NCI-H2081 (cell line): ENCODE measurements at regions not wholly inside any gene's neighbourhood (a gene's known extent, or its start where the extent isn't known, plus 50 kb on each side); places are given as distances from the start of the nearest gene placed in this dataset.

Experiments used
- DNase-seq, 2 experiments: peaks; one replicate each; lab custom pipeline; 2025; lab: John Stamatoyannopoulos, UW

DNA sequence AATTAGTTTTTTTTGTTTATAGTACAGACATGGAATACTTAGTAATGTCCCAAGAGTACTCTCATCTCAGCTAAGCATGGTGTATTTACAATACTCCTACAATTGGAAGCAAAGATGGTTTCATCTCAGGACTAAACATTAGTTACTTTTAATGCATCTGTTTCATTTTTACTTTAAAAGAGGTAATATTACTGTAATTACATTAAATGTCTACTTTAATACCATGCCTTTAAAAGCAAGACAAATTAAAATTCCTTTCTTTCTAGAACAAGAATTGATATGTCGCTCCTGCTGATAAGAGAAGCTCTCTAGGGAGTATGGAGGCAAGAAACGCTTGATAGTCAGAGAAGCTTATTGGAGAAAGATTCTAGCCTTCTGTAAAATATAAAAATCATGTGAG is 284.9 kb upstream of the ADAMTS5 start:
- no peak for DNase-seq

DNA sequence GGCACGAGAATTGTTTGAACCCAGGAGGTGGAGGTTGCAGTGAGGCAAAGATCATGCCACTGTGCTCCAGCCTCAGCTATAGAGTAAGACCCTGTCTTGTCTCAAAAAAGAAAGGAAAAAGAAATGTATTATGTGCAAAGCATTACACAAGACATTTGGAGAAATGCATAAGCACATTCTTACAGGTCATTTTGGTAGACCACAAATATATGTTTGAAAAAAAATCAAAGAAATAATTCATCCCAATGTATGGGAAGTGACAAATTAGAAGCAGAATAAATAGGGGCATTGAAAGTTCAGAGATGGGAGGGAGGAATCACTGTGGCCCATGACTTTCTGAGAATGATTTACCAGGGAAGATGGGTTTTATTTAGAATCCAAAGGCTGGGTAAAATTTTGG is 283.5 kb upstream of the ADAMTS5 start:
- no peak for DNase-seq

DNA sequence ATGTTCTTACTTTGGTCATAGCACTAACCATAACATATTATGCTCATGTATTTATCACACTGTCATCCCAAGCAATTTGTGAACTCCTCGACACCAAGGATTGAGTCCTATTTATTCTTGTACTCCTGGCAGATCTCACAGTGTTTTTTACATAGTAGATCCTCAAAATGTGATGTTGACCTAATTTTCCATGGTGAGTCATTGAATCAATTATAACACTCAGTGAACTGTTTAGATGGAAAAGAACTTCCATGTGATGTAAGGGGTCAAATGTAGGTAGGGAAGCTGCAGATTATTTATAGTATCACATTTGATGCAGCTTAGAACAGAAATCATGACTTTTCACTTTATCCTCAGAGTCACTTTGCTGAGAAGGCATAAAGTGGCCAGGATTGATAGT is 281.9 kb upstream of the ADAMTS5 start:
- DNase-seq, result no peak

DNA sequence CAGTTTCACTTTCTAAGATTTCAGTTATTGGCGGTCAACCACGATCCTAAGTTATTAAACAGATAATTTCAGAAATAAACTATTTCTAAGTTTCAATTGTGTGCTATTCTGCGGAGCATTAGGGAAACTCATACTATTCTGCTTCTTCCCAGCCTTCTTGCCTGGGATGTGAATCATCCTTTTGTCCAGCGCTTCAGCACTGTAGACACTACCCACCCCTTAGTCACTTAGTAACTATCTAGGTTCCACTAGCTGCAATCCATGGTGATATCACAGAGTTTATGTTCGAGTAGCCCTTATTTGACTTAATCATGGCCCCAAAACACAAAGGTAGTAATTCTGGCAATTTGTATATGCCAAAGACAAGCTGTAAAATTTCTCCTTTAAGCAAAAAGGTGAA is 279.9 kb upstream of the ADAMTS5 start:
- DNase-seq, result no peak

DNA sequence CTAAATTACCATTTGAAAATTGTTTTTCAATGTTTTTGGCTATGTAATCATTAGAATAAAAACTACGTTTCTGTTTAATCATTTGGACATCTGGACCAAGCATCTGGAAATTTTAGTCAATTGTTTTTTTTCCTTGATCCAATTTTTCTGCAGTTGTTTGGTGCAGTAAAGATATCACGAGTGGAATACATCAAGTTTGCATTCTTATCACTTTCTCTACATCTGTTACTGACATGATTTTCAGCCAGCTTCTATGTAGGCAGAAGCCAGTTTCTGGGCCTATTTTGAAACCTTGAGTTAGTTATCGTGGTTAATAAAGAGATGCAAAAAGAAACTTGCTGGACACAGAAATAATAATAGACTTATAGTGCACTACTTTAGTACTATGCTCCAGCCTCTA is 277.9 kb upstream of the ADAMTS5 start:
- no peak for DNase-seq

DNA sequence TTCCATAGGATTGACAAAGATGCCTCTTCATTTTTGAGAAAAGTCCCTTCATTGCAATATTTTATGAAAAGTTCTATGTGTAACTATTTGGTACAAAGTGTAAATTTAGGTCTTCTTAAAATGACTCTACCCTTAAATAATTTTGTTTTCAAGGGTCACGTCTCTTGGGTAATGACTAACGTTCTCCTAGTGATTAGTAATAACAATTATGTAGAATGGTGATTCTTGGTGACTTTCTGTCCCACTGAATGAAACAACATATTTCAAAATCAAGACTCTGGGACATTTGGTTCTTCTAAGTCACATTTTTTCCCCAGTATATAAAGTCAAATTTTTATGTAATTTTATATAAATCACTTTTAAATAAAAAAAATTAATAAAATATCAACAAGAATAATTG is 277.5 kb upstream of the ADAMTS5 start:
- no peak for DNase-seq

DNA sequence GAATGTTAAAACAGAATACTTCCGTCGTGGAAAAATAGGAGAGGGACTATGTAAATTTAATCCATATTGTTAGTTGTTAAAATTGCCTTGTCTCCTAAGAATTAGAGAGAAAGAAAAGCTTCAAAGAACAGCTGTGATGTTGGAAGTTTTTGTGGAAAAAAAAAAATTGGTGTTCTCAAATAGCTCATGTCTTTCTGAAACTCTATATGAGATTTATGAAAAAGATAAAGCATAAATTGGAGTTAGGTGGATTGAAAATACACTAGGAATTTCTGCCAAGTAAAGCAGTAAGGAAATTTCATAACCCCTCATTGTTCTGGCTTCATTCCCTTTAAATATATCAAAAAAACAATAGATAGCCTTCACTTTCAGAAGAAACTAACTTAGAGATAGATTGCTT is 274.0 kb upstream of the ADAMTS5 start:
- no peak for DNase-seq

DNA sequence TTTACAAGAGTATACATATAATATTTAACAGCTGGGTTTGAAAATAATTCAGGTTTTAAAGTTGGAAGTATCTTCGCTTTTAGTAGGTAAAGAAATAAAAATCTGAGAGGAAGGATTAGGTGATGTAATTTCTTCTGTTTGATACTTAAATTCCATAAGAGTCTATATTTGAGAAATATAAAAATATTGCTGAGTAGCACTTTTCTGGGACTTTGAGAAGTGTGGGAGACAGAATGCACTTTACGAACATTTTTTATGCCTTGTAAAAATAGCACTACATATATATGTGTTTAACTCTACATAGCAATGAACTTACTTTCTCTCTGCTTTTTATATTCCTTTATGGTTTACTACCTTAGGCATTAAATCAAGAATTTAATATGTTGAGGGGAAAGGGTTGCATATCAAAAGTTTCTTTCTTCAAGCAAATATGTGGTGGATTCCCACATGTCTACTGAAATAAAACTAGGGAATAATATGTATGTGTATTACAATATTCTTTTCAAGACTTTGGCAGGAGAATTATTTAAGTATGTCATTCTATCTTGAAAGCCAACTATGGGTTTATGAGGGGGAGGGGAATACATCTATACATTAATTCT is 266.7 kb upstream of the ADAMTS5 start:
- no peak for DNase-seq

DNA sequence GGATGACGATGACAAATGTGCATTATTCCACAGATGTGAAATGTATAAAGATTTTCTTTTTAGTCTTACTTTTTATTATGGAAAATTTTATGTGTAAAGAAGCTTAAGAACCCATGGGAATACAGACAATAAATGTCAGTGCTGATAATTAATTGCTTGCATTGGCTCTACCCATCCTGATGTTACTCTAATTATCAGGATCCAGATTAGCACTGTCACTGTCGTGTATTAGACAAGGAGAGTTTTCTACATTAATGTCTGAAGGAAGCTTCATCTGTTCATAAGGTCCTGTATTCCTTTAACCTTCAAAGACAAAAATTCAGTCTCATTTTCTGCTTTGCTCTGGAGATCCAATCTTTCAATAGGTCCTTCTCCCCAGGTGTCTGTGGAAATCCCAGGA is 259.1 kb upstream of the ADAMTS5 start:
- DNase-seq, result no peak

DNA sequence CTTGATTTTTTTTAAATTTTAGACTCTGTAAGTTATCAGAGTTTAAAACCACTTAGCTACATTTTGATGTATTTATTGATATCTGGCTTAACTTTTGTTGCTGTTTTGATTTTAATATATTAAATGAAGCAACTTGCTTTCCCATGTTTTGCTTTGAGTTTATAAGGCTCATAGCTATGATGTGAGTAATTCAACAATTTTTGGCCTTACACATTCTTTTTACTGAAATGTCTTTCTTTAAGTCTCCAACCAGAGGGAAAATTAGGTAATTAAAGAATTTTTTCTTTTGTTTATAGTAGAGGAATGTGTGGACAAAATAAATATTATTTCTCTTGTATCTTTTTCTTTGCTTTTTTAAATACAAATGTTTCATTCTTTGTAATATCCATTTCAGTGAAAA is 258.3 kb upstream of the ADAMTS5 start:
- DNase-seq, result no peak

DNA sequence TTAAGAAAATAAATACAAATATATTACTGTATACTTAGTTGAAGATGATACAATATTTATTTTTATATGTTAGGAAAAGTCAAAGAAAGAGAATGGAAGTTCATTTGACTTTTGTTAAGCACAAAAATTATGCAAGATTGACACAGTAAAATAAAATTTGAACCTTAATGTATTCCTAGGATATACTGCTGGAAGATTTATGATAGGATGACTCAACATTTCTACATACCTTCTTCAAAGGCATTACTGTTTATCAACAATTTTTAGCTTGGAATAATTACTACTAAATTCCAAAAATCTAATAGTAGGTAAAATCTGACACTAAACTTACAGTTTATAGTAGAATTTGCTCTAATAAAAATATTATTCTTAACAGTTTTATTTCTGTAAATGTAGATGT is 257.3 kb upstream of the ADAMTS5 start:
- DNase-seq, result no peak

DNA sequence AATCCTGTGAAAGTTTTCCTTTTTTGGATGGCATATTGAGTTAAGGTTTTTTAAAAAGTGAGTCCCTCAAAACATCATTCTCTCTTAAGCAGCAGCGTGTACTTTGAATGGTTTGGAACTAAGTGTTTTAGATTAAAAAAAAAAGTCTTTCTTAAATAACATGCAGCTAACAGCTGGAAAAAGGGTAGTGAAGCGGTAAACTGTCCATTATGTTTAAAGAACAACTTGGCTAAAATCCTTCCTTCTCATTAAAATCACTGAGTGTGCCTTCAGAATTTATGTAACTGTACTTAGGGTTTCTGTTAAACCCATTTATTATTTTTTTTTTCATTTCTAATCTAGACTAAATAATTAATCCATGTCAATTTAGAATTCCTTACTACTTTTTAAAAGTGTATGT is 254.2 kb upstream of the ADAMTS5 start:
- DNase-seq, result no peak

DNA sequence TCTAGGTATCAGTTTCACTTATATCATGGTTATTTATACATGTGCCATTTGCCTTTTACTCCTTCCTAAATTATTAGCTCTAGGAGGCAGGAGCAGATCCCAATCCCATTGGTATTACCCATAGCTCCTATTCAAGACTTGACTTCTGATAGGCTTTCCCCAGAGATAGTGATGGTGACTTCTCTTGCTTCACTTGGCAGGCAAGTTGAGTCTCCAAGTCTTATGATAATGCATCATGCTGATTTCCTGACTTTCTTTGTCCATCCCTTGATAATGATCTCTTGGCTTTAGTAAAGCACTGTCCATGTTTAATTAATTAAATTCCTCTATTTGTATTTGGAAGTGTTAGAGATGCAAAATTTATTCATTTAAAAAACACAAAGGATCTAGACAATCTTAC is 253.5 kb upstream of the ADAMTS5 start:
- DNase-seq, result no peak

DNA sequence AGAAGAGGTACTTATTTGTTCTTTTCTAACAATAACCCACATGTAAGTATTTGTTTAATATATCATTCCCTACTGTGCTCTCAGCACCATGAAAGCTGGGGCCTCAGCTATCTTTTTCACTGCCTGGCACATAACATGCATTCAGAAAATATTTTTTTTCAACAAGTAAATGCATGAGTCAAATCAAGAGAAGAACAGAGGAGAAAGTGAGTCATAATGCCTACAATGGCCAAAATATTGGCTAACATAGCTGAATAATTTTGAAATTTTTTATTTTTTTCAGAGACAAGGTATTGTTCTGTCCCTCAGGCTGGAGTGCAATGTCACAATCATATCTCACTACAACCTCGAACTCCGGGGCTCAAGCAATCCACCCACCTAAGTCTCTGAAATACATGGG is 252.2 kb upstream of the ADAMTS5 start:
- no peak for DNase-seq

DNA sequence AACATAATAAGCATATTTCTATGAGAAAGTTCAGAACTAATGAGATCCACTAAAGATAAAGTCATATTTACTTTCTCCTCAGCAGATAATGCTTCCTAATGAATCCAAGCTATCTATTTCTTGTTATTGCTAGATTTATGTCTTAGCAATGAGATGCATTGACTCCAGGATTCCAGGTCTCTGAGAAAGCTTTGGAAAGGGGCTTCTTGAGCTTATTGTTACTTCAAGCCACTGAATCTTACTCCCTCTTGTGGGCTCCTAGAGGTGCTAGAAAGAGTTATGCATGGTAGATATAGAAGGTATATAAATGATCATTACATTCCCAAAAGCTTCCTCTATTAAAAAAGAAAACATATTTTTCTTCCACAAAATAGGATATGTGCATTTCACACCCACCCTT is 246.4 kb upstream of the ADAMTS5 start:
- no peak for DNase-seq

DNA sequence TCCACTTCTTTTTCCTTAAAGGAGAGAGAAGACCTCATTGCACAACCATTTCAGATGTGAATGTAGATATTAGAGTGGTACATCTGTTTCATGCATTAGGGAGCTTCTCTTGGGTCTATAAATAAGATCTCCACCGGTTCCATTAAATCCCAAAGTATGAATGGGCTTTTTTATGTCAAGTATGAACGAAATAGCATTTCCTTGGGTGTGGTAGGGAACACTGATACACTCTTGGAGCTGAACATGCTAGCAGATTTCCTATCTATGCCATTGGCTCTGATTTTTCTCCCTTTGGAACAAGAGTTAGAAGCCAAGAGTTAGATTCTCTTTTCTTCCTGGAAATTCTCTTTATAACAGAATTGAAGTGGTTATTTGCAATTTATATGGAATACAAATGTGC is 245.6 kb upstream of the ADAMTS5 start:
- DNase-seq, result no peak

DNA sequence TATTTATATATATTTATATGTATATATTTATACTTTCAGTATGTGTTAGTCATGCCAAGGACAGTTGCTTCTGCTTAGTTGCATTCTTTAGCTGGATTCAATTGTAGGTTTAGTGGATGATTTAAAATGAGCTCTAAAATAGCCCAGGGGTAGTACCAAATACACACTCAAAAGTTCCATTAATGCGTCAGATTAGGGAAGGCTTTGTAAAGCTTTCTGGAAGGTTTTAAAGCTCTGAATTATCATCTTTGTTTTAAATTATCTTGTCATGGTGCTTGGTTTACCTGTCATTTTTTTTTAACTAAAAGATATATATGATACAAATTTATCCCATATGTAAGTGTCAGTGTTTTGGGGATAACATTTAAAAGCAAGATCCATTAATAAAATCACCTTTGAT is 242.7 kb upstream of the ADAMTS5 start:
- DNase-seq, result no peak

DNA sequence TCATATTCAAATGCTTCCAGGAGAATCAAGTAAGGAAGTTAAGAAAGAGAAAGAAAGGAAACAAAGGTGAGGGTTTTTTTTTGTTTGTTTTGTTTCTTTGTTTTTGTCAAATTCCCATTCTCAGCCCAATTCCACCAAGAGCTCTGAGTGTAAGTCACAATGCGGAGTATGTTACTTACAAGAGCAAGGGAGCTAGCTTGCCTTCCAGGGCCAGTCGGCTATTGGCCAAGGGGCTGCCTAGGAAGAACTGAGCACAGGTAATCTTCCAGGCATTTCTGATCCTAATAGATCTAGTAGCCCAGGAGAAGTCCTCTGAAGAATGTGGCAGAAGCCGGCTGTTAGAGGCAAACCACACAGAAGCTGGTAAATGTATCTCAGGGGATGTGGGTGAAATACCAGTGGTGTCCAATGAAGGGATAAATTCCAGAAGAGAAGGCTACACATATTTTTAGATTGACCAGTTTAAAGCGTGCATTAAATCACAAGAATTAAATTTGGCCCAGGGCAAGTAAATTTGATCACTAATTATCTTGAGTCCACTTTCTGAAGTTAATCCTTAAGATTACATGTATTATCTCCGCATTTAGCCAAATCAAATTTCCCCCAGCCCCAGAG is 239.6 kb upstream of the ADAMTS5 start:
- no peak for DNase-seq

DNA sequence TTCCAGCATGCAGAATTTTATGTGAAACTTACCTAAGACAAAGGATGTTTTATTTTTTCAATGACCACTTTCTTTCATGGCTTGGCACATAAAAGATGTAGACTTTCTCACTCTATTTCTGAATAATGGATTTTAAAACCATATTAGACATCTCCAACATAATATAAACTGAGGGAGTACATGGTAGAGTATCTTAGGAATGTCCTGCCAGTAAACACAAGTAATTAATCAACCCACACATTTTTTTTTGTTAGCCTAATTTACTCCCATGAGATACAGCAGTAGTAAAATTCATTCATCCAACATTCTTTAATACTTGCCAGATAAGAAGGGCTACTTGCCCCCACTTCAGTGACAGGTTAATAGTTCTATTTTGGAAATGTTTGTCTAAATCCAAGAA is 235.4 kb upstream of the ADAMTS5 start:
- no peak for DNase-seq

DNA sequence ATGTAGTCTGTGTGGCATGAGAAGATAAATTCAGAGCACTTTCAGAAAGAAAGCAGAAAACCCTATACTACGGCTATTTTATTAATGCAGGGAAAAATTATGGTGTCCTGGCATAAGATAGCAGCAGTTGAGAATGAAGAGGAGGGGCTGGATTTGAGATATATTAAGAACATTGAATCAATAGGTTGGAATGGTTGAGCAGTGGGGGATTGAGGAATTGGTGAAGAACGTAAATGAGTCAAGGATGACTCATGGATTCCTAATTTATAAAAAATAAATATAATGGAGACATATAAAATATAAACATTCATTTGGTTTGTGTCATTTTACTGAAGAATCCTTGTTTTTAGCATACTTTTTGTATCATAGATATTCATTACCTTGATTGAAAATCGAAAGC is 234.3 kb upstream of the ADAMTS5 start:
- DNase-seq, result no peak

DNA sequence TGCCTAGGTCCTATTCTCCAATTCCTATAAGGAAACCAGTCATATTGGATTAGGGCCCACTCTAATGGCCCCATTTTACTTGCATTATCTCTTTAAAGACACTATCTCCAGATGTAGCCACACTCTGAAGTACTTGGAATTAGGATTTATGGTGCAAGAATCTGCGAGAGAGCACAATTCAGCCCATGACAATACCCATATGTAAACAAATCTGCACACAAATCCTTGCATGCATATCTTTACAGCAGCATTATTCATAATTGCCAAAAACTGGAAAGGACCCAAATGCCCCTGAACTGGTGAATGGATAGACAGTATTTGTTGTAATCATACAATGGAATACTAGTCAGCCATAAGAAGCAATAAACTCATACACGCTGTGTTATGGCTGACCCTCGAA is 229.8 kb upstream of the ADAMTS5 start:
- no peak for DNase-seq

DNA sequence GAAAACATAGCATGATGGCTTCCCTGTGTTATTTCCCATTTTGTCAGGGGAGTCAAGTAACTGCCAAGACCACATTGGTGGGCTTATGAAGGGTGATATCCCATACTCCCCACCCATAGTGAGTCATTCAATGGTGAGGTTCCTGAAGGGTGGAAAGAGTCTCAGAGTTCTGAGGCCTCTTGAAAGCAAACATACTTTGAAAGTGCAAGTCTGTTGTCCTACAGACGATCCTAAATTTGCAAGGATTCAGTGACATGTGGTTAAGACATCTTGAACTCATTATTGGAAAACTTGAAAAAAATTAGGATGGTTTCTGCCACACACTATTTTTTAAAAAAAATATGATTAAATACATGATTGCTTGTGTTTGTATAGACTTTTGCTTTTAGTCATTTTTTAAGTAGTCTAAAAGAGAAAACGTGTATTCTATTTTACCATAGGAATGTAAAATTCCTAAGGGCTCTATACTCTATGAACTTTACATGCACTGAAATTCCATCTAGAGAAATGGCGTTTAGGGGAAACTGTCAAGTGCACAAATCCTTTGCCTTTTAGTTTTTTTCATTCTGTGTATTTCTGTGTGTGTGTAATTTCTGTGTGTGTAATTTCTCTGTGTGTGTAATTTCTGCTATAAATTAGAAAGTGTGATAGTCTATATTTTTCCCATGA is 225.5 kb upstream of the ADAMTS5 start:
- no peak for DNase-seq

DNA sequence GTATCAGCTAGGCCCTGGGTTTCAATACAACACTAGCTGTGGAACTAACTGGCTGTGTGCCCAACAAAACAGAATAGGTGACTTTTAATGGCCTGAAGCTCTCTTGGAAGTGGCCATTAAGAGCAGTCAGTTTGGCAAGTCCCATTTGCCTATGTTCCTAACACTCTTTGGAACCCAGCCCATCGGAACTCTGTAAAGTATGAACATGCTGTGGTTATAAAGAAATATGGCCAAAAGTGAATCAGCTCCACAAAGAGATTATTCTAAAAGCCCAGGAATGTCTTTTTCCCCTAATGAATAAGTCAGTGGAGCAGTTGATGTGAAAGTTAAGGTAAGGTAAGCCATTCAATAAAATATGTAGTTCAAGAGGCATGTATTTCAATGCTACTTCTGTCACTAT is 223.7 kb upstream of the ADAMTS5 start:
- DNase-seq, result no peak

DNA sequence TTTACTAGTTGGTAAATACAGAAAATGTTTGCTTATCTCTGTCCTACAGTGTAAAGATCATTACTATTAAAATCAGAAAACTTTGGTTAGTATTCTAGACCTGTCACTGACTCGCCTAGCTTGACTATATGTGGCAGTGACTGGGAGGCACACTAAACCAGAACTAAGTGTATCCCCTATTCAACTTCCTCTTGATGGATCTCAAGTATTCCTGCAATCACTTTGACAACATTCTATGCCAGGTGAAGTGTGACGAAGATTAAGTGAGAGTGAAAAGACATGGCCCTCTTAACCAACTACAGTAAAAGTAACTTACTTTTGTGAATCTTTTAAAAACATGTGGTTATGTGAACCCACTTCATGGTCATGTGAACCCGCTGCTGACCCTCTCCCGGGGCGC is 223.0 kb upstream of the ADAMTS5 start:
- no peak for DNase-seq
